Liver (tissue), 8 donors: ENCODE measurements at regions not wholly inside any gene's neighbourhood (a gene's known extent, or its start where the extent isn't known, plus 50 kb on each side); places are given as distances from the start of the nearest gene placed in this dataset.

ENCODE experiments used
- DNase-seq: peaks from one replicate; pipeline ENCODE4 v3.0.0-alpha.2; 2017; ENCODE audit warnings: low spot score
- H3K27ac ChIP-seq, 2 donors: one replicate each; pipeline ENCODE4 v1.7.0; 2013; ENCODE audit warnings: inconsistent platforms in 2 of 2, low read length in 2 of 2, control low read depth in 1 of 2, low read depth in 1 of 2, mild to moderate bottlenecking in 1 of 2
- H3K27me3 ChIP-seq, 4 donors: one replicate each; pipeline versions ENCODE4 v1.6.1 to v1.7.0; 2013; ENCODE audit warnings: low read length in 3 of 4, inconsistent platforms in 1 of 4, mild to moderate bottlenecking in 1 of 4, moderate library complexity in 1 of 4; ENCODE audit not compliant: control insufficient read depth in 4 of 4, insufficient read depth in 4 of 4
- H3K36me3 ChIP-seq, 4 donors: one replicate each; pipeline versions ENCODE4 v1.6.1 to v1.7.0; 2013; ENCODE audit warnings: low read length in 3 of 4, mild to moderate bottlenecking in 3 of 4, low read depth in 1 of 4, moderate library complexity in 1 of 4; ENCODE audit not compliant: control insufficient read depth in 4 of 4, insufficient read depth in 3 of 4
- H3K4me1 ChIP-seq, 4 donors: one replicate each; pipeline versions ENCODE4 v1.6.1 to v1.7.0; 2013; ENCODE audit warnings: low read length in 3 of 4, mild to moderate bottlenecking in 3 of 4, moderate library complexity in 1 of 4; ENCODE audit not compliant: control insufficient read depth in 4 of 4, insufficient read depth in 4 of 4
- H3K4me3 ChIP-seq, 3 donors: one replicate each; pipeline versions ENCODE4 v1.6.1 to v1.7.0; 2013; ENCODE audit warnings: low read length in 3 of 3, control low read depth in 1 of 3, low read depth in 1 of 3, mild to moderate bottlenecking in 1 of 3
- H3K9ac ChIP-seq, 2 donors: one replicate each; pipeline ENCODE4 v1.7.0; 2013; ENCODE audit warnings: low read length in 2 of 2, mild to moderate bottlenecking in 2 of 2, moderate library complexity in 2 of 2, control low read depth in 1 of 2, low read depth in 1 of 2
- H3K9me3 ChIP-seq, 4 donors: one replicate each; pipeline versions ENCODE4 v1.6.1 to v1.7.0; 2013; ENCODE audit warnings: low read length in 3 of 4; ENCODE audit not compliant: control insufficient read depth in 4 of 4
- ATF3 ChIP-seq: IDR thresholded peaks from 2 replicates; pipeline ENCODE4 v1.6.1; 2016; ENCODE audit warnings: antibody characterized with exemption
- CTCF ChIP-seq: fragments of 150-350 bp; IDR thresholded peaks from 2 replicates; pipeline ENCODE4 v1.5.1; 2017; ENCODE audit warnings: improper control_type of control experiment, low read depth, low read length; ENCODE audit not compliant: missing input control
- EGR1 ChIP-seq, 2 donors: IDR thresholded peaks; 2 replicates each; pipeline ENCODE4 v1.6.1; 2016 to 2018; ENCODE audit warnings: antibody characterized with exemption in 2 of 2, low read depth in 2 of 2
- FOXA1 ChIP-seq: IDR thresholded peaks from 2 replicates; pipeline ENCODE4 v1.6.1; 2016; ENCODE audit warnings: antibody characterized with exemption
- FOXA2 ChIP-seq: IDR thresholded peaks from 2 replicates; pipeline ENCODE4 v1.6.1; 2016; ENCODE audit warnings: antibody characterized with exemption
- GABPA ChIP-seq, 2 donors: IDR thresholded peaks in 1 of 2; conservative IDR thresholded peaks in 1 of 2; 2 replicates each; pipeline ENCODE4 v1.6.1; 2016; ENCODE audit warnings: antibody characterized with exemption in 2 of 2, mild to moderate bottlenecking in 1 of 2, moderate library complexity in 1 of 2
- HNF4A ChIP-seq, 2 donors: conservative IDR thresholded peaks; 2 replicates each; pipeline ENCODE4 v1.6.1; 2016; ENCODE audit warnings: antibody characterized with exemption in 2 of 2, mild to moderate bottlenecking in 2 of 2
- HNF4G ChIP-seq: IDR thresholded peaks from 2 replicates; pipeline ENCODE4 v1.6.1; 2016; ENCODE audit warnings: antibody characterized with exemption
- JUND ChIP-seq, 2 donors: IDR thresholded peaks; 2 replicates each; pipeline ENCODE4 v1.6.1; 2016; ENCODE audit warnings: antibody characterized with exemption in 2 of 2
- MAX ChIP-seq: IDR thresholded peaks from 2 replicates; pipeline ENCODE4 v1.6.1; 2016; ENCODE audit warnings: antibody characterized with exemption
- NR2F2 ChIP-seq: IDR thresholded peaks from 2 replicates; pipeline ENCODE4 v1.6.1; 2016; ENCODE audit warnings: antibody characterized with exemption
- RAD21 ChIP-seq, 2 donors: IDR thresholded peaks; 2 replicates each; pipeline ENCODE4 v1.6.1; 2016; ENCODE audit warnings: antibody characterized with exemption in 2 of 2, mild to moderate bottlenecking in 2 of 2
- REST ChIP-seq: IDR thresholded peaks from 2 replicates; pipeline ENCODE4 v1.6.1; 2016; ENCODE audit warnings: antibody characterized with exemption, mild to moderate bottlenecking
- RXRA ChIP-seq, 2 donors: IDR thresholded peaks; 2 replicates each; pipeline ENCODE4 v1.6.1; 2017 to 2018; ENCODE audit warnings: antibody characterized with exemption in 2 of 2, mild to moderate bottlenecking in 1 of 2
- SP1 ChIP-seq: IDR thresholded peaks from 2 replicates; pipeline ENCODE4 v1.6.1; 2018; ENCODE audit warnings: antibody characterized with exemption, mild to moderate bottlenecking
- TAF1 ChIP-seq: conservative IDR thresholded peaks from 2 replicates; pipeline ENCODE4 v1.6.1; 2016; ENCODE audit warnings: antibody characterized with exemption, mild to moderate bottlenecking
- YY1 ChIP-seq: IDR thresholded peaks from 2 replicates; pipeline ENCODE4 v1.6.1; 2016; ENCODE audit warnings: antibody characterized with exemption, mild to moderate bottlenecking
- ZBTB33 ChIP-seq: IDR thresholded peaks from 2 replicates; pipeline ENCODE4 v1.6.1; 2016; ENCODE audit warnings: antibody characterized with exemption
- WGBS: extraction: QIAGEN DNeasy Blood & Tissue Kit; methylation state at CpG from one replicate; pipeline ENCODE4 v1.1.7; 2013; 5-methylcytosine and 5-hydroxymethylcytosine counted together
- donor health status: healthy.
- donor health status: healthy.
- donor health status: healthy.
- donor health status: healthy.
- donor health status: healthy.

GRCh38 chr16:62863139-62863538 lies 826.9 kb upstream of the CDH8 start:
- no peaks in the 10 kb centered on the region for H3K9me3 ChIP-seq
- H3K4me1 ChIP-seq, result no peaks in the 10 kb centered on the region
- no peak for DNase-seq
- no peak overlapping the region for H3K27ac ChIP-seq
- H3K27me3 ChIP-seq, result peaks cover 0 to 3% (median 0%) of the 10 kb centered on the region in 4 donors
- no peak overlapping the region for H3K4me3 ChIP-seq
- 87% methylated on average over 2 of the region's 2 CpGs for WGBS
- no peaks in the 10 kb centered on the region for H3K36me3 ChIP-seq
- TF ChIP-seq YY1 (no peak), NR2F2 (no peak), HNF4A (conservative IDR thresholded peaks at IDR 0.05) (no peak), HNF4G (no peak), EGR1 (IDR thresholded peaks at IDR 0.05; ENCODE audit: low read depth in 2 of 2) (no peak), GABPA (IDR thresholded peaks at IDR 0.05 in 1 of 2, conservative IDR thresholded peaks at IDR 0.05 in 1 of 2) (no peak), RAD21 (IDR thresholded peaks at IDR 0.05) (no peak), ATF3 (no peak), SP1 (no peak), CTCF (no peak), MAX (no peak), JUND (IDR thresholded peaks at IDR 0.05) (no peak), FOXA1 (no peak), TAF1 (no peak)
- H3K9ac ChIP-seq, result no peak overlapping the region

GRCh38 chr16:62853887-62854286 lies 817.6 kb upstream of the CDH8 start:
- Histone ChIP-seq H3K27me3 (no peaks in the 10 kb centered on the region), H3K4me1 (no peaks in the 10 kb centered on the region), H3K9me3 (no peaks in the 10 kb centered on the region), H3K4me3 (no peak overlapping the region), H3K27ac (no peak overlapping the region), H3K36me3 (no peaks in the 10 kb centered on the region), H3K9ac (no peak overlapping the region)
- 89% methylated on average over 4 of the region's 4 CpGs for WGBS
- no peak for DNase-seq
- TF ChIP-seq YY1, result no peak
- TF ChIP-seq MAX, result no peak
- TF ChIP-seq NR2F2, result no peak
- no peak for TF ChIP-seq HNF4G
- no peak for TF ChIP-seq RAD21 (IDR thresholded peaks at IDR 0.05)
- no peak for TF ChIP-seq FOXA1
- no peak for TF ChIP-seq TAF1
- TF ChIP-seq FOXA2, result no peak
- TF ChIP-seq REST, result no peak
- no peak for TF ChIP-seq CTCF
- TF ChIP-seq GABPA (IDR thresholded peaks at IDR 0.05 in 1 of 2, conservative IDR thresholded peaks at IDR 0.05 in 1 of 2), result no peak
- no peak for TF ChIP-seq RXRA (IDR thresholded peaks at IDR 0.05)
- no peak for TF ChIP-seq EGR1 (IDR thresholded peaks at IDR 0.05; ENCODE audit: low read depth in 2 of 2)
- no peak for TF ChIP-seq SP1
- no peak for TF ChIP-seq HNF4A (conservative IDR thresholded peaks at IDR 0.05)
- TF ChIP-seq JUND (IDR thresholded peaks at IDR 0.05), result no peak
- TF ChIP-seq ZBTB33, result no peak
- TF ChIP-seq ATF3, result no peak
